ENCODE measurements at regions not wholly inside any gene's neighbourhood (a gene's known extent, or its start where the extent isn't known, plus 50 kb on each side); places are given as distances from the start of the nearest gene placed in this dataset.

- no peak for DNase-seq
- Histone ChIP-seq H3K9me3 (no peaks in the 10 kb centered on the region), H3K4me1 (no peaks in the 10 kb centered on the region), H3K36me3 (no peaks in the 10 kb centered on the region), H3K27me3 (no peaks in the 10 kb centered on the region), H3K4me3 (no peak overlapping the region), H3K27ac (no peak overlapping the region)
- intact Hi-C loops (cut with DNase I): loop anchor here (5.0 kb wide), 1 partner anchor 593 kb away; no protein-coding TSS in a partner anchor
- TF ChIP-seq EP300 (IDR thresholded peaks at IDR 0.05) (no peak), POLR2AphosphoS5 (IDR thresholded peaks at IDR 0.05) (no peak), CTCF (IDR thresholded peaks at IDR 0.05) (no peak), POLR2A (IDR thresholded peaks at IDR 0.05) (no peak)
- WGBS, 2 donors: 21 to 27% methylated on average over 4 of the region's 4 CpGs
These were observed 145.4 kb downstream of the RPS12 start for GRCh38 chr6:132959639-132960326.

GRCh38 chr6:132960720-132961119 is 146.4 kb downstream of the RPS12 start:
- Histone ChIP-seq H3K27ac (no peak overlapping the region), H3K27me3 (no peaks in the 10 kb centered on the region), H3K4me3 (no peak overlapping the region), H3K36me3 (no peaks in the 10 kb centered on the region), H3K4me1 (no peaks in the 10 kb centered on the region), H3K9me3 (no peaks in the 10 kb centered on the region)
- intact Hi-C loops (cut with DNase I): loop anchor here (5.0 kb wide), 1 partner anchor 592 kb away; no protein-coding TSS in a partner anchor
- no peak for DNase-seq
- 48 to 75% methylated on average over 8 of the region's 8 CpGs for WGBS, 2 donors
- no peak for TF ChIP-seq EP300 (IDR thresholded peaks at IDR 0.05)
- no peak for TF ChIP-seq POLR2AphosphoS5 (IDR thresholded peaks at IDR 0.05)
- TF ChIP-seq POLR2A (IDR thresholded peaks at IDR 0.05): no peak
- no peak for TF ChIP-seq CTCF (IDR thresholded peaks at IDR 0.05)

GRCh38 chr6:132961122-132961521 is 146.8 kb downstream of the RPS12 start:
- DNase-seq: no peak
- no peak overlapping the region for H3K27ac ChIP-seq
- no peaks in the 10 kb centered on the region for H3K36me3 ChIP-seq
- H3K9me3 ChIP-seq: no peaks in the 10 kb centered on the region
- TF ChIP-seq POLR2AphosphoS5 (IDR thresholded peaks at IDR 0.05) (no peak), EP300 (IDR thresholded peaks at IDR 0.05) (no peak), CTCF (IDR thresholded peaks at IDR 0.05) (no peak), POLR2A (IDR thresholded peaks at IDR 0.05) (no peak)
- no peaks in the 10 kb centered on the region for H3K4me1 ChIP-seq
- H3K27me3 ChIP-seq: no peaks in the 10 kb centered on the region
- no peak overlapping the region for H3K4me3 ChIP-seq
- intact Hi-C loops (cut with DNase I): loop anchor here (5.0 kb wide), 1 partner anchor 591 kb away; no protein-coding TSS in a partner anchor
- 69 to 77% methylated on average over 4 of the region's 4 CpGs for WGBS, 2 donors

DNA sequence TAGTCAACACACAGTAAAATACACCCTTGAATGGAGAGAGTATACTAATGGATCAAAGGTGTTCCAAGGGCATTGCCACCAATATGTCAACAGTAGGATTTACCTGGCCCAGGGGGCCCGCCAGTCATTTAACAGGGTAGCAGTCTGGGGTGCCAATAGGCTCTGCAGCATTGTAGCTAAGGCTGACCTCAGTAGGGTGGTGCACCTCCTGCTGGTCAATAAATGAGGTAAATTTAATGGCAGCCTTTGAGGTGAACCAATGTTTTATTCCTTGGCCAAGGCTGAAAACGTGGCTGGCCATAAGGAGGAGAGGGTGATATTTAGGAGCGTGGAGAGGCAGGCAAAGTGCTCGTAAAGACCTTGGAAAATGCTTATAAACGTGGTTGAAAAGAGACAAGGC is 147.2 kb downstream of the RPS12 start:
- Histone ChIP-seq H3K36me3 (no peaks in the 10 kb centered on the region), H3K9me3 (no peaks in the 10 kb centered on the region), H3K4me3 (no peak overlapping the region), H3K4me1 (no peaks in the 10 kb centered on the region), H3K27ac (no peak overlapping the region), H3K27me3 (no peaks in the 10 kb centered on the region)
- WGBS, 2 donors: 63 to 67% methylated on average over 5 of the region's 5 CpGs
- intact Hi-C loops (cut with DNase I): loop anchor here (2.0 to 5.0 kb wide), 2 partner anchors 551 to 591 kb away; no protein-coding TSS in a partner anchor
- TF ChIP-seq EP300 (IDR thresholded peaks at IDR 0.05) (no peak), POLR2A (IDR thresholded peaks at IDR 0.05) (no peak), POLR2AphosphoS5 (IDR thresholded peaks at IDR 0.05) (no peak)
- no peak for DNase-seq

GRCh38 chr6:132962936-132963868 is 148.8 kb downstream of the RPS12 start:
- H3K27me3 ChIP-seq: no peaks in the 10 kb centered on the region
- no peak overlapping the region for H3K27ac ChIP-seq
- DNase-seq: no peak
- H3K9me3 ChIP-seq: no peaks in the 10 kb centered on the region
- intact Hi-C loops (cut with DNase I): loop anchor here (2.0 to 5.0 kb wide), 2 partner anchors 550 to 589 kb away; no protein-coding TSS in a partner anchor
- TF ChIP-seq CTCF (IDR thresholded peaks at IDR 0.05): peak in 3 of 4 experiments; percentile 35 to 70 (median 40)
- no peak for TF ChIP-seq EP300 (IDR thresholded peaks at IDR 0.05)
- no peaks in the 10 kb centered on the region for H3K36me3 ChIP-seq
- no peak overlapping the region for H3K4me3 ChIP-seq
- 61 to 63% methylated on average over 7 of the region's 7 CpGs for WGBS, 2 donors
- H3K4me1 ChIP-seq: no peaks in the 10 kb centered on the region
